SU-DHL-6 (cell line): ENCODE measurements at regions not wholly inside any gene's neighbourhood (a gene's known extent, or its start where the extent isn't known, plus 50 kb on each side); places are given as distances from the start of the nearest gene placed in this dataset.

ENCODE experiments used
- H2AFZ ChIP-seq: fragments of 200-600 bp; sonication (generic); 2 replicates; pipeline ENCODE4 v1.6.1; 2014; ENCODE audit warnings: low read depth, mild to moderate bottlenecking, moderate library complexity, mixed read lengths, antibody characterized with exemption, low read length; ENCODE audit not compliant: severe bottlenecking
- H3F3A ChIP-seq: fragments of 200-600 bp; shearing (Covaris generic); 2 replicates; pipeline ENCODE4 v1.6.0; 2016; ENCODE audit warnings: antibody characterized with exemption, mild to moderate bottlenecking; ENCODE audit not compliant: insufficient read depth
- H3K27ac ChIP-seq: fragments of 200-600 bp; sonication (generic); 2 replicates; pipeline ENCODE4 v1.5.1; 2016; ENCODE audit warnings: low read depth, mild to moderate bottlenecking, low read length, moderate library complexity, mixed read lengths
- H3K27me3 ChIP-seq: fragments of 200-600 bp; sonication (generic), shearing (Covaris generic); 2 replicates; pipeline ENCODE4 v1.6.0; 2014; ENCODE audit warnings: mild to moderate bottlenecking, low read length
- H3K36me3 ChIP-seq: fragments of 200-600 bp; sonication (generic); 2 replicates; pipeline ENCODE4 v1.6.1; 2014; ENCODE audit warnings: mild to moderate bottlenecking, low read length, mixed read lengths
- H3K4me2 ChIP-seq: fragments of 300-600, 200-600 bp; shearing (Covaris generic), sonication (generic); 2 replicates; pipeline ENCODE4 v1.6.0; 2014; ENCODE audit warnings: low read length, low read depth, mild to moderate bottlenecking; ENCODE audit not compliant: poor library complexity, severe bottlenecking
- H3K4me3 ChIP-seq: fragments of 200-600 bp; sonication (generic); 2 replicates; pipeline ENCODE4 v1.5.1; 2014; ENCODE audit warnings: antibody characterized with exemption, low read length, mild to moderate bottlenecking, mixed read lengths; ENCODE audit not compliant: insufficient read depth, poor library complexity, severe bottlenecking
- H3K79me2 ChIP-seq: fragments of 200-600 bp; sonication (generic); 2 replicates; pipeline ENCODE4 v1.6.1; 2014; ENCODE audit warnings: mild to moderate bottlenecking, low read length, moderate library complexity; ENCODE audit not compliant: insufficient read depth
- H3K9ac ChIP-seq: fragments of 200-600 bp; sonication (generic); 2 replicates; pipeline ENCODE4 v1.7.0; 2014; ENCODE audit warnings: mild to moderate bottlenecking, low read length
- H3K9me2 ChIP-seq: fragments of 200-600 bp; sonication (generic); replicated peaks from 2 replicates; pipeline ENCODE4 v1.6.1; 2014; ENCODE audit warnings: low read length; ENCODE audit not compliant: insufficient read depth
- H3K9me3 ChIP-seq: fragments of 200-600 bp; sonication (generic); 2 replicates; pipeline ENCODE4 v1.6.1; 2014; ENCODE audit warnings: low read length, mixed read lengths; ENCODE audit not compliant: insufficient read depth
- H4K20me1 ChIP-seq: fragments of 200-600 bp; sonication (generic); 2 replicates; pipeline ENCODE4 v1.6.1; 2014; ENCODE audit warnings: low read depth, mild to moderate bottlenecking, antibody characterized with exemption, low read length, moderate library complexity, mixed read lengths
- EZH2phosphoT487 ChIP-seq: fragments of 200-600 bp; sonication (generic), shearing (Covaris generic); conservative IDR thresholded peaks from 2 replicates; pipeline ENCODE4 v1.6.1; 2018; ENCODE audit warnings: mild to moderate bottlenecking, antibody characterized with exemption, low read length, moderate library complexity, mixed read lengths
- TF ChIP-seq, protein P1 (sequence below): fragments of 200-600 bp; sonication (generic); IDR thresholded peaks from one replicate; pipeline ENCODE4 v1.5.1; 2017; ENCODE audit warnings: antibody characterized with exemption, mild to moderate bottlenecking, low read length, moderate library complexity; ENCODE audit not compliant: insufficient read depth, poor library complexity, severe bottlenecking

GRCh38 chr6:74510878-74511277, 695.0 kb downstream of the COL12A1 start:
- Histone ChIP-seq H3K9me3 (no peaks in the 10 kb centered on the region), H3K4me2 (no peak overlapping the region), H3K27ac (no peak overlapping the region), H4K20me1 (no peaks in the 10 kb centered on the region), H3K27me3 (no peaks in the 10 kb centered on the region), H3K36me3 (no peaks in the 10 kb centered on the region), H3K4me3 (no peak overlapping the region), H2AFZ (no peak overlapping the region), H3K9ac (no peak overlapping the region), H3K79me2 (no peaks in the 10 kb centered on the region), H3K9me2 (no peaks in the 10 kb centered on the region), H3F3A (no peaks in the 10 kb centered on the region)
- no peak for TF ChIP-seq EZH2phosphoT487
- TF ChIP-seq, protein P1, sequence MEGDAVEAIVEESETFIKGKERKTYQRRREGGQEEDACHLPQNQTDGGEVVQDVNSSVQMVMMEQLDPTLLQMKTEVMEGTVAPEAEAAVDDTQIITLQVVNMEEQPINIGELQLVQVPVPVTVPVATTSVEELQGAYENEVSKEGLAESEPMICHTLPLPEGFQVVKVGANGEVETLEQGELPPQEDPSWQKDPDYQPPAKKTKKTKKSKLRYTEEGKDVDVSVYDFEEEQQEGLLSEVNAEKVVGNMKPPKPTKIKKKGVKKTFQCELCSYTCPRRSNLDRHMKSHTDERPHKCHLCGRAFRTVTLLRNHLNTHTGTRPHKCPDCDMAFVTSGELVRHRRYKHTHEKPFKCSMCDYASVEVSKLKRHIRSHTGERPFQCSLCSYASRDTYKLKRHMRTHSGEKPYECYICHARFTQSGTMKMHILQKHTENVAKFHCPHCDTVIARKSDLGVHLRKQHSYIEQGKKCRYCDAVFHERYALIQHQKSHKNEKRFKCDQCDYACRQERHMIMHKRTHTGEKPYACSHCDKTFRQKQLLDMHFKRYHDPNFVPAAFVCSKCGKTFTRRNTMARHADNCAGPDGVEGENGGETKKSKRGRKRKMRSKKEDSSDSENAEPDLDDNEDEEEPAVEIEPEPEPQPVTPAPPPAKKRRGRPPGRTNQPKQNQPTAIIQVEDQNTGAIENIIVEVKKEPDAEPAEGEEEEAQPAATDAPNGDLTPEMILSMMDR = no peak

DNA sequence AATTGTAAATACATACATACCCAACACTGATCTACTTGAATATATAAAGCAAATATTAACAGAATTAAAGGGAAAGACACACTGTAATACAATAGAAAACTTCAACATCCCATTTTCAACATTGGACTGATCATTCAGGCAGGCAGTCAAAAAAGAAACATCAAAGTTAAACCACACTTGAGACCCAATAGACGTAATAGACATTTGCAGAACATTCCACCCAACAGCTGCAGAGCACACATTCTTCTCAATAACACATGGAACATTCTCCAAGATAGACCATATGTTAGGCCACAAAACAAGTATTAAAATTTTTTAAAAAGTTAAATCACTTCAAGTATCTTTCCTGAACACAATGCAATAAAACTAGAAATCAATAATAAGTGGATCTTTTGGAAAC, 698.2 kb downstream of the COL12A1 start:
- H3K27ac ChIP-seq = no peak overlapping the region
- TF ChIP-seq, protein P1 = no peak
- no peak for TF ChIP-seq EZH2phosphoT487
- no peaks in the 10 kb centered on the region for H3K9me2 ChIP-seq
- no peaks in the 10 kb centered on the region for H3F3A ChIP-seq
- H3K4me3 ChIP-seq = no peak overlapping the region
- H3K9ac ChIP-seq = no peak overlapping the region
- no peaks in the 10 kb centered on the region for H3K79me2 ChIP-seq
- H4K20me1 ChIP-seq = no peaks in the 10 kb centered on the region
- no peaks in the 10 kb centered on the region for H3K36me3 ChIP-seq
- no peak overlapping the region for H2AFZ ChIP-seq
- H3K9me3 ChIP-seq = no peaks in the 10 kb centered on the region
- H3K4me2 ChIP-seq = no peak overlapping the region
- H3K27me3 ChIP-seq = no peaks in the 10 kb centered on the region

DNA sequence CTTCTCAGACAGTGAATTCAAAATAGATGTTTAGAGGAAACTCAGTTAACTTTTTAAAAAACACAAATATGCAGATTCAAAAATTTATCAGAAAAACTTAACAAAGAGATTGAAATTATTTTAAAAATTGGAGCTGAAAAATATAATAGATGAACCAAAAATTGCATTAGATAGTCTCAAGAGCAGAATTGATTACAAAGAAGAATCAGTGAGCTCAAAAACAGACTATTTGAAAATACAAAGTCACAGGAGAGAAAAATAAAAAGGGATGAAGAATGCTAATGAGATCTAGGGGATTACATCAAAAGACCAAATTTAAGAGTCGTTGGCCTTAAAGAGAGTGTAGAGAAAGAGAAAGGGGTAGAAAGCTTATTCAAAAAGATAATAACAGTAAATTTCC, 700.5 kb downstream of the COL12A1 start:
- H3K27ac ChIP-seq = no peak overlapping the region
- no peaks in the 10 kb centered on the region for H3K27me3 ChIP-seq
- H3K36me3 ChIP-seq = no peaks in the 10 kb centered on the region
- no peaks in the 10 kb centered on the region for H3K9me3 ChIP-seq
- H4K20me1 ChIP-seq = no peaks in the 10 kb centered on the region
- TF ChIP-seq EZH2phosphoT487 = no peak
- TF ChIP-seq, protein P1 = no peak
- no peaks in the 10 kb centered on the region for H3K9me2 ChIP-seq
- H3K4me2 ChIP-seq = no peak overlapping the region
- H3K79me2 ChIP-seq = no peaks in the 10 kb centered on the region
- no peak overlapping the region for H3K9ac ChIP-seq
- H3K4me3 ChIP-seq = no peak overlapping the region
- no peak overlapping the region for H2AFZ ChIP-seq
- H3F3A ChIP-seq = no peaks in the 10 kb centered on the region
